LNCaP clone FGC (cell line): ENCODE measurements at regions not wholly inside any gene's neighbourhood (a gene's known extent, or its start where the extent isn't known, plus 50 kb on each side); places are given as distances from the start of the nearest gene placed in this dataset.

Experiments used
- DNase-seq: peaks from one replicate; pipeline ENCODE4 v3.0.0-alpha.2; 2011; ENCODE audit warnings: low read depth
- H3K4me3 ChIP-seq: 2 replicates; pipeline ENCODE4 v1.5.1; 2011; ENCODE audit warnings: mild to moderate bottlenecking, low read depth, low read length, control low read depth
- CTCF ChIP-seq: IDR thresholded peaks from 2 replicates; pipeline ENCODE4 v1.5.1; 2012; ENCODE audit warnings: mild to moderate bottlenecking; ENCODE audit not compliant: control insufficient read depth, insufficient read depth; ENCODE audit errors: extremely low read depth

GRCh38 chr4:138958519-138958918 is 57.1 kb upstream of the NOCT start:
- DNase-seq: no peak
- H3K4me3 ChIP-seq: no peak overlapping the region
- TF ChIP-seq CTCF: no peak

DNA sequence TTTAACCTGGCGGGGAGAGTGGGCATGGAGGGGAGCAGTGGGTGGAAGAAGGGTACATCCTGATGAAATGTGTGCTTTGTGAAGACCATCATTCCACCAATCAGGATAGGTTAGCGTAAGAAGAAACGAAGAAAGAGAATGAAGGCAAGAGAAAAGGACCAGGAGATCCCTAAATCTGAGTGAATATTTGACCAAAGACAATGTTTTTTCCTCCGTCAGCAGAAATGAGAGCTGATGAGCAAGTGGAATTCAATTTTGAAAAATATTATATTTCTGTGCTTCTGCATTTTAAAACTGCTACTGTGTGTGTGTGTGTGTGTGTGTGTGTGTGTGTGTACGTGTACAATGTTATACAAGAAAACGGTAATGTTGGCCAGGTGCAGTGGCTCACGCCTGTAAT is 58.3 kb upstream of the NOCT start:
- no peak for DNase-seq
- H3K4me3 ChIP-seq: no peak overlapping the region
- no peak for TF ChIP-seq CTCF

- DNase-seq: no peak
- no peak for TF ChIP-seq CTCF
- no peak overlapping the region for H3K4me3 ChIP-seq
Observed at GRCh38 chr4:138954428-138954827, 61.2 kb upstream of the NOCT start.

DNA sequence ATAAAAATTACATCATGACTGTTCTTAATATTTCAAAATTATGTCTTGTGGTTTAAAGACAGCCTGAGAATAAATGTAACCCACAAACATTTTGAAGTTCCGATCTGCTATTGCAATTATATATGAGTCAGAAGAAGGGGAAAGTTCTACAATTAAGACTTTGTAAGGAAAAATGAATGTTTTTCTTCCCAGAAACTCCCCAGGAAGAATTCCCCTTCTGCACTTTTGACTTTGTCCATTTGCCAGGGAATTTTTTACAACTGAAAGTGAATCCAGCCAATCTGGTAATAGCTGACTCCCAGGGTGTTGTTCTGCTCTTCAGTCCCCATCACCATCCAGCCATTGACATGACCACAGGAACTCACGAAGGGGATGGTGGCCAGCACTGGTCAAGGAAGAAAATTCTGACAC is 61.6 kb upstream of the NOCT start:
- TF ChIP-seq CTCF: no peak
- H3K4me3 ChIP-seq: no peak overlapping the region
- DNase-seq: no peak

GRCh38 chr4:138952411-138952810 is 63.2 kb upstream of the NOCT start:
- DNase-seq: no peak
- no peak overlapping the region for H3K4me3 ChIP-seq
- no peak for TF ChIP-seq CTCF

DNA sequence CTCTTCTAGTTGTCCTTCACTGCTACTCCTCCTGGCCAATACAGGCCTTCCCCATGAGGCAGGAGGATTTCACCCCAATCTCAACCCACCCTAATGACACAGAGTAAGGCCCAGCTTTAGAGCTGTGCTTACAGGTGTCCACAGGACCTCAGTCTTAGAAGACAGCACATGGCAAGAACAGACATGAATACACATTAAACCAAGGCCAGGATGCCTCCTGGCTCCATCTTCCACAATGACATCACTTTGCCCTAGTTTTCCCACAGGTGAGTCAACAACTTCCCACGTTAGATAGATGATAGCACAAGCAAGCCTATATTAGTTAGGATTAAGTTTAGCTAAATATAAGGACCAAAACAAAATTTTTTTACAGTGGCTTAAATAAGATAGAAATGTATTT is 63.8 kb upstream of the NOCT start:
- no peak overlapping the region for H3K4me3 ChIP-seq
- no peak for DNase-seq
- TF ChIP-seq CTCF: no peak

DNA sequence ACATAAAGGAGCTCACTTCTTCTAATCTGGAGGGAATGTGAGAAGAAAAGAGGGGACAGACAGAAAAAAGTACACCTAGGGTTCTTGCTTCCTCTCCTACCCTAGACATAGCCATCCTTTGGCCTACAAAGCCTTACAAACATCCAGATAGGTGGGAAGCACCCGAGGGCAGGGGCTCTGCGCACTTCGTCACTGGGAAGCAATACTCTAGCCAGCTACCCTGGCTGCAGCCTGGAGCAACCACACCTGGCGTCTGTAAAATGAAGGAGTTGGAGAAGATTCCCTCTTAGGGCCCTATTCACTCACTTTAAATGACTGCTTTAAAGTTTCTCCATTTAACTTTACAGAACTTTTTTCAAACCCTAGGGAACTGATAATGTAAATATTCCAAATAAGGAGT is 65.7 kb upstream of the NOCT start:
- TF ChIP-seq CTCF: no peak
- DNase-seq: no peak
- no peak overlapping the region for H3K4me3 ChIP-seq
